HepG2 (cell line): ENCODE measurements at regions not wholly inside any gene's neighbourhood (a gene's known extent, or its start where the extent isn't known, plus 50 kb on each side); places are given as distances from the start of the nearest gene placed in this dataset.
"Not testable (repeated sequence)": the region's sequence is repeated elsewhere in the genome, so short reads cannot be mapped to it uniquely, and the experiment has no call there.

Experiments used
- ATAC-seq: fragments of 200-7000 bp; cut with Tn5 transposase; 3 replicates; pipeline ENCODE4 v1.9.1; 2020; ENCODE audit warnings: mild to moderate bottlenecking, moderate library complexity
- BruUV-seq: library from RNA; stranded (reverse); fragments of 400-500 nt; replicated peaks from 2 replicates; lab custom pipeline; 2021; lab: Mats Ljungman, UMichigan
- CTCF ChIA-PET: fragments of 300-600 bp; formaldehyde crosslinking; extraction: SDS; loops from one replicate; lab custom pipeline; 2021; ENCODE audit warnings: low total read pairs, inconsistent platforms, low intra/inter-chr PET ratio; lab: Yijun Ruan, JAX
- POLR2A ChIA-PET: fragments of 350-600 bp; sonication (Branson Sonifier 250); formaldehyde crosslinking; loops from one replicate; lab custom pipeline; 2020; ENCODE audit warnings: antibody characterized with exemption, inconsistent platforms; lab: Yijun Ruan, JAX
- DNase-seq: peaks from one replicate; pipeline ENCODE4 v3.0.0-alpha.2; 2015; ENCODE audit warnings: low spot score
- FAIRE-seq: peaks from 3 replicates; lab custom pipeline; 2011; peaks lifted over from hg19 to GRCh38; lab: Jason Lieb, UNC
- H2AFZ ChIP-seq: one replicate; pipeline ENCODE4 v1.6.1; 2011; ENCODE audit warnings: low read length, inconsistent platforms
- H3K27ac ChIP-seq: fragments of 300-600 bp; 3 replicates; pipeline ENCODE4 v1.8.0; 2011; ENCODE audit warnings: mixed run types, mild to moderate bottlenecking, mixed read lengths, low read length, inconsistent platforms; ENCODE audit not compliant: insufficient read depth; ENCODE audit errors: extremely low read length
- H3K27me3 ChIP-seq, 2 experiments: fragments of 200-600 bp in 1 of 2; 2 replicates in 1 of 2; 3 replicates in 1 of 2; pipeline versions ENCODE4 v1.6.0 to v1.8.0; 2011; ENCODE audit warnings: low read length in 2 of 2, mild to moderate bottlenecking in 2 of 2, moderate library complexity in 2 of 2, inconsistent platforms in 1 of 2; ENCODE audit not compliant: insufficient read depth in 2 of 2, control insufficient read depth in 1 of 2
- H3K36me3 ChIP-seq, 2 experiments: fragments of 200-600 bp in 1 of 2; replicated peaks in 1 of 2; 2 replicates in 1 of 2; 3 replicates in 1 of 2; pipeline versions ENCODE4 v1.5.1 to v1.8.0; 2011; ENCODE audit warnings: low read length in 2 of 2, inconsistent platforms in 1 of 2; ENCODE audit not compliant: insufficient read depth in 2 of 2, control insufficient read depth in 1 of 2
- H3K4me1 ChIP-seq: 2 replicates; pipeline ENCODE4 v1.5.1; 2012; ENCODE audit warnings: low read length, inconsistent platforms; ENCODE audit not compliant: insufficient read depth
- H3K4me2 ChIP-seq: 2 replicates; pipeline ENCODE4 v1.6.0; 2011; ENCODE audit warnings: low read depth, low read length, inconsistent platforms
- H3K4me3 ChIP-seq, 3 experiments: fragments of 200-600 bp in 1 of 3; sonication (generic), shearing (Covaris generic) in 1 of 3; replicated peaks in 1 of 3; 2 replicates each; pipeline ENCODE4 v1.5.1; 2011 to 2016; ENCODE audit warnings: low read length in 3 of 3, inconsistent platforms in 2 of 3, low read depth in 2 of 3, mild to moderate bottlenecking in 2 of 3, control low read depth in 1 of 3, mixed read lengths in 1 of 3; ENCODE audit not compliant: insufficient read depth in 1 of 3
- H3K79me2 ChIP-seq: one replicate; pipeline ENCODE4 v1.6.1; 2011; ENCODE audit warnings: low read length, inconsistent platforms; ENCODE audit not compliant: insufficient read depth
- H3K9ac ChIP-seq: 2 replicates; pipeline ENCODE4 v1.6.0; 2011; ENCODE audit warnings: mild to moderate bottlenecking, low read depth, low read length, inconsistent platforms; ENCODE audit not compliant: insufficient read depth
- H3K9me3 ChIP-seq: 2 replicates; pipeline ENCODE4 v1.5.1; 2012; ENCODE audit warnings: mild to moderate bottlenecking, low read length
- H4K20me1 ChIP-seq: 2 replicates; pipeline ENCODE4 v1.6.0; 2011; ENCODE audit warnings: inconsistent platforms, mild to moderate bottlenecking, low read length, moderate library complexity; ENCODE audit not compliant: insufficient read depth
- ATF7 ChIP-seq, 2 experiments: fragments of 450-650 bp in 1 of 2; sonication (generic) in 1 of 2; formaldehyde crosslinking in 1 of 2; IDR thresholded peaks; 2 replicates each; pipeline versions ENCODE4 v1.4.0 to v1.6.1; 2016 to 2020; ENCODE audit warnings: antibody characterized with exemption in 1 of 2, mild to moderate bottlenecking in 1 of 2, missing genetic modification reagents in 1 of 2
- CEBPB ChIP-seq: IDR thresholded peaks from 2 replicates; pipeline ENCODE4 v1.6.1; 2011; ENCODE audit warnings: low read depth, low read length, improper control_type of control experiment, borderline replicate concordance
- MIXL1 ChIP-seq: IDR thresholded peaks from 2 replicates; pipeline ENCODE4 v1.6.1; 2016
- NFYB ChIP-seq: sonication (generic); formaldehyde crosslinking; IDR thresholded peaks from 2 replicates; pipeline ENCODE4 v1.4.0; 2020; ENCODE audit warnings: missing genetic modification reagents
- NR2F1 ChIP-seq, 2 experiments: fragments of 450-650 bp in 1 of 2; formaldehyde crosslinking in 1 of 2; IDR thresholded peaks; 2 replicates each; pipeline versions ENCODE4 v1.5.0 to v1.6.1; 2016 to 2020; ENCODE audit warnings: mild to moderate bottlenecking in 1 of 2, missing compliant biosample characterization in 1 of 2, missing genetic modification reagents in 1 of 2, moderate library complexity in 1 of 2
- PCBP2 ChIP-seq: fragments of 200-400 bp; formaldehyde crosslinking; optimal IDR thresholded peaks from 2 replicates; pipeline ENCODE3; 2018; ENCODE audit warnings: low read length, low read depth; ENCODE audit not compliant: poor library complexity, severe bottlenecking
- SMAD1 ChIP-seq: sonication (generic); formaldehyde crosslinking; IDR thresholded peaks from 2 replicates; pipeline ENCODE4 v1.4.0; 2020; ENCODE audit warnings: missing genetic modification reagents, low read depth, mild to moderate bottlenecking, borderline replicate concordance
- ZNF615 ChIP-seq: sonication (generic); formaldehyde crosslinking; IDR thresholded peaks from 2 replicates; pipeline ENCODE4 v1.5.0; 2020; ENCODE audit warnings: mild to moderate bottlenecking, missing genetic modification reagents, borderline replicate concordance
- WGBS: methylation state at CpG from one replicate; pipeline ENCODE4 v1.1.6; 2017; ENCODE audit warnings: low lambda C conversion rate; 5-methylcytosine and 5-hydroxymethylcytosine counted together
- in situ Hi-C: cut with HindIII; loops from 2 replicates; pipeline ENCODE4 v1.10.0; 2017; ENCODE audit warnings: low pct_unique_long_range_greater_than_20kb; ENCODE audit not compliant: extremely low pct_ligation_motif_present
- intact Hi-C: fragments of 100-400 bp; cut with micrococcal nuclease; formaldehyde crosslinking; loops from one replicate; pipeline ENCODE4 v1.10.0; 2022; ENCODE audit not compliant: unreplicated experiment

GRCh38 chr3:1465091-1465490 lies 372.3 kb downstream of the CNTN6 start:
- H3K27me3 ChIP-seq, H2AFZ ChIP-seq, H3K4me1 ChIP-seq, intact Hi-C loops, POLR2A ChIA-PET, in situ Hi-C loops, H4K20me1 ChIP-seq, H3K27ac ChIP-seq, H3K4me2 ChIP-seq, H3K9ac ChIP-seq, H3K79me2 ChIP-seq, DNase-seq, FAIRE-seq, ATAC-seq, H3K36me3 ChIP-seq, H3K4me3 ChIP-seq, CTCF ChIA-PET, BruUV-seq: not testable (repeated sequence)
- TF ChIP-seq CEBPB, result peak; percentile 41; the same call in 1 of the 2 replicates
- 49% methylated on average over 10 of the region's 10 CpGs for WGBS
- peaks cover 88% of the 10 kb centered on the region for H3K9me3 ChIP-seq

- Histone ChIP-seq H3K9me3 (peaks cover 89% of the 10 kb centered on the region), H3K9ac (no peak overlapping the region), H3K4me2 (no peak overlapping the region), H3K4me3 (no peak overlapping the region), H2AFZ (no peak overlapping the region), H3K79me2 (no peaks in the 10 kb centered on the region)
- DNase-seq, result no peak
- CTCF ChIA-PET, result no interaction called here
- BruUV-seq, result no TSS peak
- TF ChIP-seq SMAD1 (no peak), NR2F1 (CRISPR knock-in tag; IDR thresholded peaks at IDR 0.05) (no peak), ATF7 (IDR thresholded peaks at IDR 0.05) (0 out of 2 replicates have a peak, but pooled peaks have one; percentile 55), ATF7 (CRISPR knock-in tag; IDR thresholded peaks at IDR 0.05) (no peak), NFYB (CRISPR knock-in tag) (no peak), ZNF615 (CRISPR knock-in tag) (no peak), PCBP2 (no peak), MIXL1 (CRISPR knock-in tag) (no peak)
- TF ChIP-seq, all 625 proteins: peak for 1
- Histone ChIP-seq H3K4me1 (no peaks in the 10 kb centered on the region), H3K27me3 (no peaks in the 10 kb centered on the region), H4K20me1 (no peaks in the 10 kb centered on the region), H3K27ac (no peak overlapping the region), H3K36me3 (no peaks in the 10 kb centered on the region)
- intact Hi-C loops, result no loop called here
- FAIRE-seq (no peak), ATAC-seq (no peak)
- in situ Hi-C loops, result no loop called here
- WGBS, result 19% methylated on average over 4 of the region's 4 CpGs
- POLR2A ChIA-PET, result no interaction called here
Measured at GRCh38 chr3:1468145-1468544, 375.3 kb downstream of the CNTN6 start.
